ENCODE measurements at regions not wholly inside any gene's neighbourhood (a gene's known extent, or its start where the extent isn't known, plus 50 kb on each side); places are given as distances from the start of the nearest gene placed in this dataset.
"Not testable (repeated sequence)": the region's sequence is repeated elsewhere in the genome, so short reads cannot be mapped to it uniquely, and the experiment has no call there.

GRCh38 chr9:89845862-89846261 lies 241.1 kb downstream of the GADD45G start:
- H3K27me3 Mint-ChIP-seq, result peaks cover 31% of the 10 kb centered on the region
- DNase-seq, result no peak
- no peak overlapping the region for H3K27ac Mint-ChIP-seq
- no peak overlapping the region for H3K4me3 Mint-ChIP-seq
- no peaks in the 10 kb centered on the region for H3K9me3 Mint-ChIP-seq
- intact Hi-C loops (cut with micrococcal nuclease), result no loop called here
- H3K36me3 Mint-ChIP-seq (ENCODE audit: low read depth), result no peaks in the 10 kb centered on the region
- H3K4me1 Mint-ChIP-seq, result no peaks in the 10 kb centered on the region

- Mint-ChIP-seq H3K27me3 (peaks cover 28% of the 10 kb centered on the region), H3K4me3 (no peak overlapping the region), H3K27ac (no peak overlapping the region), H3K4me1 (no peaks in the 10 kb centered on the region), H3K9me3 (no peaks in the 10 kb centered on the region), H3K36me3 (ENCODE audit: low read depth) (no peaks in the 10 kb centered on the region)
- DNase-seq, result no peak
- intact Hi-C loops (cut with micrococcal nuclease), result no loop called here
Measured at GRCh38 chr9:89848060-89849040, 243.5 kb downstream of the GADD45G start.

GRCh38 chr9:89849096-89849495 lies 244.3 kb downstream of the GADD45G start:
- Mint-ChIP-seq H3K4me1 (no peaks in the 10 kb centered on the region), H3K4me3 (no peak overlapping the region), H3K27me3 (peaks cover 29% of the 10 kb centered on the region), H3K9me3 (no peaks in the 10 kb centered on the region), H3K36me3 (ENCODE audit: low read depth) (no peaks in the 10 kb centered on the region), H3K27ac (no peak overlapping the region)
- no peak for DNase-seq
- intact Hi-C loops (cut with micrococcal nuclease), result no loop called here

- no peak overlapping the region for H3K27ac Mint-ChIP-seq
- no peak for DNase-seq
- H3K4me3 Mint-ChIP-seq, result no peak overlapping the region
- no peaks in the 10 kb centered on the region for H3K9me3 Mint-ChIP-seq
- H3K36me3 Mint-ChIP-seq (ENCODE audit: low read depth), result no peaks in the 10 kb centered on the region
- intact Hi-C loops (cut with micrococcal nuclease), result no loop called here
- peaks cover 31% of the 10 kb centered on the region for H3K27me3 Mint-ChIP-seq
- no peaks in the 10 kb centered on the region for H3K4me1 Mint-ChIP-seq
Measured at GRCh38 chr9:89850153-89850552, 245.3 kb downstream of the GADD45G start.

DNA sequence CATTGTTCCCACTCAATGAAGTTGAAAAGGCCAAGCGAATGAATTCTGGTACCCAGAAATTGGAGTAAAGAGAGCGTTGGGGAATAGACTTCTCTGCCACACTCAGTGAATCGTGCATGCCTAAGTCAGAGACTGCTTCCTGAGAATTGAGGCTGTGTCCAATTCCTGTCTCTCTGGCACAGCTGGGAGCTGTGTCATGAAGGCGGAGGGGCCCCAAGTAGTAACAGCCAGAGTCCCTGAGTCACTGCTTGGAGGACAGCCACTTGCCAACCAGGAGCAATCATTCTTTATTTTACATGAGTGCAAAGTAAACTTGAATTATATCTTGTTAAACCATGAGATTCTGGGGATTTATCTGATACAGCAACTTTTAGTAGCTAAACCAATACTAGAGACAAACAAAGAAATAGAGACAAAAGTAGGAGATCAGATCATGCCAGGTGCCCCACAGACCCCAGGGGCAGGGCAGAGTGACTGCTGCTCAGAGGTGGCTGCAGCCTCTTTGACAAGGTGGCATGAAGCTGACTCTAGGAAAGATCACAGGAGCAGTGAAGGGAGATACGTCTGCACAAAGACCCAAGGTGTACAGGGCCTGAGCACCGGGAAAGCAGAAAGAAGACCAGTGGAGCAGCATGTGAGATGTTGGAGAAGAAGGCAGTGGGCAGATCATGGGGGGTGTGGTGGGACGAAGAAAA lies 246.0 kb downstream of the GADD45G start:
- H3K27ac Mint-ChIP-seq, result no peak overlapping the region
- peaks cover 30% of the 10 kb centered on the region for H3K27me3 Mint-ChIP-seq
- no peak for DNase-seq

GRCh38 chr9:89853161-89853560 lies 248.3 kb downstream of the GADD45G start:
- no peak overlapping the region for H3K4me3 Mint-ChIP-seq
- H3K4me1 Mint-ChIP-seq, result no peaks in the 10 kb centered on the region
- DNase-seq, result no peak

More for the DNA sequence above, 246.0 kb downstream of the GADD45G start:
- Mint-ChIP-seq H3K4me3 (no peak overlapping the region), H3K9me3 (no peaks in the 10 kb centered on the region), H3K4me1 (no peaks in the 10 kb centered on the region), H3K36me3 (ENCODE audit: low read depth) (no peaks in the 10 kb centered on the region)
- intact Hi-C loops (cut with micrococcal nuclease), result no loop called here

GRCh38 chr9:89853931-89854330 lies 249.1 kb downstream of the GADD45G start:
- Mint-ChIP-seq H3K36me3 (ENCODE audit: low read depth) (no peaks in the 10 kb centered on the region), H3K4me1 (peaks cover 4% of the 10 kb centered on the region), H3K9me3 (no peaks in the 10 kb centered on the region), H3K27me3 (peaks cover 43% of the 10 kb centered on the region), H3K27ac (no peak overlapping the region), H3K4me3 (no peak overlapping the region)
- intact Hi-C loops (cut with micrococcal nuclease), result no loop called here
- no peak for DNase-seq

More at GRCh38 chr9:89853161-89853560, 248.3 kb downstream of the GADD45G start:
- intact Hi-C loops (cut with micrococcal nuclease), result no loop called here
- no peaks in the 10 kb centered on the region for H3K9me3 Mint-ChIP-seq
- H3K27me3 Mint-ChIP-seq, result peaks cover 39% of the 10 kb centered on the region
- H3K36me3 Mint-ChIP-seq (ENCODE audit: low read depth), result no peaks in the 10 kb centered on the region
- no peak overlapping the region for H3K27ac Mint-ChIP-seq

DNA sequence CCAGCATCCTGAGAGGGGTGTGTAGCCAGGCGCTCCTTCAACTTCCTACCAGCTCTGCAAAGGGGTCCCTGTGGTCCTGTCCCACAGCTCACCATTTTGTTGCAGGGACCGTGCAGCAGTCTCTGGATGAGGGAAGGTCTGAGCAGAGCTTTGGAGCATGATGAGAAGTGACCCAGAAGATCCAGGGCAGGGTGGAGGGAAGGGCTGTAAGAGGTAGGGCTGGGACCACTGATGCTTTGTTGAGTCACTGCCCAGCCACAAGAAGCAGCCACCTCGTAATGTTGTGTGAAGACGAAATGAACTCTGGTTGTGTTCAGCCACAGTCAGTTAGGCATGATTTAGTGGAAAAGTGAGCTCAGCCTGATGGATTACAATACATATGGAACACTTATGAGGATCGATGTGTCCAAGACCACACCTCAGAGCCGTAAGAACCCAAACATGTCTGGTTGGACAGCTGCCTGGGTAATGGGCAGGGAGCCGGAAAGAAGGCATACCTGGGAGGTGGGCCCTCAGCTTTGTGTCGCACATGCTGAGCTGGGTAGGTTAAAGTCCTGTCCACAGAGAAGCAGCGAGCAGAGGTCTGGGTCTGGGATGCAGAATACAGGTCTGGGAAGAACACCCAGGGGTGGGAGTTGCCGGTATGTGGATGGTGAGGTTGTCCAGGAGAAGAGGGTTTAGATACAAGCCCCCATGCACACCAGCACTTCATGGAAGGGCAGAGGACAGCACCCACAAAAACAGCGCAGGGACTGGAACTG lies 250.1 kb downstream of the GADD45G start:
- DNase-seq, result no peak
- intact Hi-C loops (cut with micrococcal nuclease), result no loop called here
- no peaks in the 10 kb centered on the region for H3K36me3 Mint-ChIP-seq (ENCODE audit: low read depth)
- no peak overlapping the region for H3K4me3 Mint-ChIP-seq
- H3K4me1 Mint-ChIP-seq, result peaks cover 8% of the 10 kb centered on the region
- peaks cover 42% of the 10 kb centered on the region for H3K27me3 Mint-ChIP-seq
- H3K9me3 Mint-ChIP-seq, result no peaks in the 10 kb centered on the region
- H3K27ac Mint-ChIP-seq, result no peak overlapping the region

DNA sequence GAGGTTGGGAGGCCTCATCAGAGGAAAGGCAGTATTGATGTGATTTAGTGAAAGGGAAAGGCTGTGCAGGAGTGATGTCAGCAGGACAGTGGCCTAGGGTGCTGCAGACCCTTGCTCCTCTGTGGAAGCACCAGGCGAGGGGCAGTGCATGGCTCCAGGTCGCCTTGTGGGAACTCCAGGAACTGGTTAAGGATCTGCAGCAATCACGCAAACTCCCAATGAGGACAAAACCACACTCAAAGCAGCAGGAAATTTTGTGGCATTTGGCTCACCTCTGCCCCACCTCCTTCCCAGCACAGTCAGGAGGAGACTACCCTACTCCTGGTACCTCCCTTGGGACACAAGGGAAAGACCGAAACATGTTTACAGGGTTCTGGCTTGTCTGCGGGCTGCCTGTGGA lies 251.5 kb downstream of the GADD45G start:
- intact Hi-C loops (cut with micrococcal nuclease); H3K4me3 Mint-ChIP-seq; DNase-seq; H3K9me3 Mint-ChIP-seq; H3K4me1 Mint-ChIP-seq; H3K36me3 Mint-ChIP-seq (ENCODE audit: low read depth); H3K27ac Mint-ChIP-seq: not testable (repeated sequence)
- peaks cover 41% of the 10 kb centered on the region for H3K27me3 Mint-ChIP-seq

DNA sequence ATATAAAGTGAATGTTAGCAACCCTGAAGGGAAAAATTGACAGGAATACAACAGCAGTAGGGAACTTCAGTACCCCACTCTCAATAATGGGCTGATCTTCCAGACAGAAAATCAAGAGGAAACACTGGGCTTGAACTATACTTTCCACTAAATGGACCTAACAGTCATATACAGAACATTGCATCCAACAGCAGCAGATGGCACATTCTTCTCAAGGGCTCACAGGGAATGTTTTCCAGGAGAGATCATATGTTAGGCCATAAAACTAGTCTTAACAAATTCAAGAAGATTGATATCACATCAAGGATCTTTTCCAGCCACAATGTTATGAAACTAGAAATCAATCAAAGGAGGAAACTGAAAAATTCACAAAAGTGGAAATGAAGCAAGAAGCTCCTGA lies 252.1 kb downstream of the GADD45G start:
- H3K27me3 Mint-ChIP-seq, result peaks cover 44% of the 10 kb centered on the region
- H3K4me3 Mint-ChIP-seq; DNase-seq; intact Hi-C loops (cut with micrococcal nuclease); H3K36me3 Mint-ChIP-seq (ENCODE audit: low read depth); H3K4me1 Mint-ChIP-seq; H3K9me3 Mint-ChIP-seq; H3K27ac Mint-ChIP-seq: not testable (repeated sequence)

- H3K27me3 Mint-ChIP-seq, result peaks cover 49% of the 10 kb centered on the region
- H3K36me3 Mint-ChIP-seq (ENCODE audit: low read depth); intact Hi-C loops (cut with micrococcal nuclease); H3K27ac Mint-ChIP-seq; DNase-seq; H3K9me3 Mint-ChIP-seq; H3K4me3 Mint-ChIP-seq: not testable (repeated sequence)
- peaks cover 12% of the 10 kb centered on the region for H3K4me1 Mint-ChIP-seq
Measured at GRCh38 chr9:89859842-89860241, 255.0 kb downstream of the GADD45G start.

GRCh38 chr9:89861371-89861770 lies 256.6 kb downstream of the GADD45G start:
- H3K27ac Mint-ChIP-seq; H3K9me3 Mint-ChIP-seq; H3K4me3 Mint-ChIP-seq; intact Hi-C loops (cut with micrococcal nuclease); H3K36me3 Mint-ChIP-seq (ENCODE audit: low read depth); DNase-seq: not testable (repeated sequence)
- Mint-ChIP-seq H3K4me1 (peaks cover 12% of the 10 kb centered on the region), H3K27me3 (peaks cover 45% of the 10 kb centered on the region)

DNA sequence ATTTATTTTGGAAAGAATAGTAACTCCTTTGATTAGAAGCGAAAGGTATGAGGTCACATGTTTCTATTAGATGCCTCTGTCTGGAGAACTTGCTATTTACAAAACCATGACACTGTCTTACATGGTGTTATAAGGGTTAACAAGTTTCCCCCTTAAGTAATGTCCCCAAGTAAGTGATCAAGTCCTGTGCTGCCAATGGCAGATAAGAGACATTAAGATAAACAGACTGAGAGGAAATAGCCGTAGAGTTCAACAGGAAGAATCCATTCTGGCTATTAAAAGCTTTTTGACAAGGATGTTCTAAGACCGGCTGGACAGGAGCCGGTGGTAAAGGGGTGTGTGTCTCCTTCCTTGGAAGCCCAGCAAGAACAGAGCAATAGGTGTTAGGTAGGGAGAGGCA lies 257.5 kb downstream of the GADD45G start:
- Mint-ChIP-seq H3K4me1 (peaks cover 12% of the 10 kb centered on the region), H3K9me3 (no peaks in the 10 kb centered on the region), H3K27me3 (peaks cover 36% of the 10 kb centered on the region), H3K4me3 (no peak overlapping the region), H3K27ac (no peak overlapping the region), H3K36me3 (ENCODE audit: low read depth) (no peaks in the 10 kb centered on the region)
- intact Hi-C loops (cut with micrococcal nuclease), result no loop called here
- no peak for DNase-seq

- Mint-ChIP-seq H3K27me3 (peaks cover 32% of the 10 kb centered on the region), H3K4me1 (peaks cover 12% of the 10 kb centered on the region), H3K4me3 (no peak overlapping the region), H3K27ac (no peak overlapping the region), H3K9me3 (no peaks in the 10 kb centered on the region), H3K36me3 (ENCODE audit: low read depth) (no peaks in the 10 kb centered on the region)
- DNase-seq, result no peak
- intact Hi-C loops (cut with micrococcal nuclease), result no loop called here
Measured at GRCh38 chr9:89863141-89863540, 258.3 kb downstream of the GADD45G start.
